Esophagus muscularis mucosa (tissue), 4 donors: ENCODE measurements at regions not wholly inside any gene's neighbourhood (a gene's known extent, or its start where the extent isn't known, plus 50 kb on each side); places are given as distances from the start of the nearest gene placed in this dataset.
A peak's percentile ranks its signal among the peaks of the same experiment; 100 is the strongest.

Source experiments
- DNase-seq: peaks from one replicate; pipeline ENCODE4 v3.0.0-alpha.2; 2017; ENCODE audit errors: extremely low spot score
- H3K27ac ChIP-seq, 4 donors: fragments of 200-600 bp; sonication (generic); replicated peaks in 1 of 4; 1 replicate in 3 of 4; 2 replicates in 1 of 4; pipeline ENCODE4 v1.5.1; 2016 to 2019; ENCODE audit warnings: mild to moderate bottlenecking in 1 of 4
- H3K27me3 ChIP-seq, 4 donors: fragments of 200-600 bp; sonication (generic); one replicate each; pipeline versions ENCODE4 v1.5.1 to v1.6.0; 2016 to 2019
- H3K36me3 ChIP-seq, 4 donors: fragments of 200-600 bp; sonication (generic); one replicate each; pipeline ENCODE4 v1.5.1; 2016 to 2019
- H3K4me1 ChIP-seq, 4 donors: fragments of 200-600 bp; sonication (generic); one replicate each; pipeline ENCODE4 v1.5.1; 2016 to 2019
- H3K4me3 ChIP-seq, 4 donors: fragments of 200-600 bp; sonication (generic); 1 replicate in 2 of 4; 2 replicates in 2 of 4; pipeline ENCODE4 v1.5.1; 2016 to 2019; ENCODE audit warnings: mild to moderate bottlenecking in 4 of 4, moderate library complexity in 1 of 4
- H3K9me3 ChIP-seq, 4 donors: fragments of 200-600 bp; sonication (generic); 1 replicate in 3 of 4; 2 replicates in 1 of 4; pipeline ENCODE4 v1.5.1; 2016 to 2019
- CTCF ChIP-seq, 3 experiments: fragments of 200-600 bp in 2 of 3; fragments of 450-650 bp in 1 of 3; sonication (generic) in 2 of 3; IDR thresholded peaks; one replicate each; pipeline ENCODE4 v1.5.1; 2017 to 2019; ENCODE audit warnings: antibody characterized with exemption in 3 of 3, mild to moderate bottlenecking in 2 of 3, moderate library complexity in 1 of 3
- EP300 ChIP-seq: sonication (generic); formaldehyde crosslinking; IDR thresholded peaks from one replicate; pipeline ENCODE4 v1.6.1; 2017; ENCODE audit warnings: antibody characterized with exemption
- POLR2A ChIP-seq: fragments of 450-650 bp; IDR thresholded peaks from one replicate; pipeline ENCODE4 v1.6.1; 2017; ENCODE audit warnings: antibody characterized with exemption, moderate library complexity, mild to moderate bottlenecking, low read depth
- POLR2AphosphoS5 ChIP-seq, 2 donors: sonication (generic); formaldehyde crosslinking; IDR thresholded peaks; one replicate each; pipeline ENCODE4 v1.6.1; 2017; ENCODE audit warnings: antibody characterized with exemption in 2 of 2
- WGBS: methylation state at CpG from one replicate; pipeline ENCODE4 v1.1.5; 2018; 5-methylcytosine and 5-hydroxymethylcytosine counted together
- intact Hi-C: fragments of 100-400 bp; cut with DNase I; formaldehyde crosslinking; loops from one replicate; pipeline ENCODE4 v1.15.1; 2023

DNA sequence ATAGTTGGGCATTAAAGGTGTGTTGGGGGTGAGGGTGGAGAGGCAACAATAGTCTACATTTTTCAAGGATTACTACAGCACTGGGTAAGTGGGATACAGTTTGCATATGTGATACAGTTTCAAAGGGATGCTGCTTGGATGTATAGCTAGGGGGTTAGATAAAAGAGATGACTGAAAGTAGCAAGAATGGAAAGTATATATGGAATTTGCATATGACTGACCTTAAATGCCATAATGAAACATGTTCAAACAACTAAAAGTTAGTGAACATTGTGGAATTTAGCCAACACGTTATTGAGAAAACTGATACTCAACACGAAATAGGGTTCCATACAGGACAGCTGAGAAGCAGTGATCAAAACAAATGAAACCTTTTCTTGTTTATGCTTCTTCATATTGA is 124.8 kb upstream of the CHRM3 start:
- no peaks in the 10 kb centered on the region for H3K4me1 ChIP-seq
- intact Hi-C loops: no loop called here
- 89% methylated on average over 2 of the region's 2 CpGs for WGBS
- DNase-seq: no peak
- no peaks in the 10 kb centered on the region for H3K27me3 ChIP-seq
- H3K9me3 ChIP-seq: peaks cover 0 to 7% (median 3%) of the 10 kb centered on the region in 4 donors
- no peaks in the 10 kb centered on the region for H3K36me3 ChIP-seq
- H3K4me3 ChIP-seq: no peak overlapping the region
- TF ChIP-seq CTCF (IDR thresholded peaks at IDR 0.05) (no peak), POLR2A (no peak), EP300 (no peak), POLR2AphosphoS5 (IDR thresholded peaks at IDR 0.05) (no peak)
- H3K27ac ChIP-seq: no peak overlapping the region

GRCh38 chr1:239260842-239261241 is 125.5 kb upstream of the CHRM3 start:
- Histone ChIP-seq H3K27me3 (no peaks in the 10 kb centered on the region), H3K27ac (no peak overlapping the region), H3K4me1 (no peaks in the 10 kb centered on the region), H3K36me3 (no peaks in the 10 kb centered on the region), H3K9me3 (peaks cover 0 to 7% (median 3%) of the 10 kb centered on the region in 4 donors), H3K4me3 (no peak overlapping the region)
- no peak for DNase-seq
- WGBS: 83% methylated on average over 4 of the region's 4 CpGs
- intact Hi-C loops: no loop called here
- TF ChIP-seq POLR2A: no peak
- no peak for TF ChIP-seq POLR2AphosphoS5 (IDR thresholded peaks at IDR 0.05)
- no peak for TF ChIP-seq CTCF (IDR thresholded peaks at IDR 0.05)
- TF ChIP-seq EP300: no peak

DNA sequence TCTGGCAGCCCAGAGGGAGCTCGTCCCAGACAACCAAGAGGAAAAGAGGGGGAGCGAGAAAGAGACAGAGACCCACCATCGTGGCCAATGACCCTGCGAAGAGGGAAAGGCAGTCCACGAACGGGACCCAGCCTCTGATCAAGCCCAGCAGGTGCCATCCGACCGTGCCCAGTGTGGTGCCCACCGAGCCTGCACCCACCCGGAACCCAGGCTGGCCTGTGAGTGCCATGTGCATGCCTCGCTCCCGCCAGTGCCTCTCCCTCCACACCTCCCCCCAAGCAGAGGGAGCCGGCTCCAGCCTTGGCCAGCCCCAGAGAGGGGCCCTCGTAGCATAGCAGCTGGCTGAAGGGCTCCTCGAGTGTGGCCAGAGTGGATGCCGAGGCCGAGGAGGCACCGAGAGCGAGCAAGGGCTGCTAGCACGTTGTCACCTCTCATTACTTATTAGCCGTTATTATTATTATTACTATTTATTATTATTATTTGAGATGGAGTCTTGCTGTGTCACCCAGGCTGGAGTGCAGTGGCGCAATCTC is 130.7 kb upstream of the CHRM3 start:
- Histone ChIP-seq H3K4me1 (no peaks in the 10 kb centered on the region), H3K27ac (no peak overlapping the region), H3K4me3 (no peak overlapping the region), H3K36me3 (no peaks in the 10 kb centered on the region), H3K27me3 (no peaks in the 10 kb centered on the region), H3K9me3 (peaks cover 0 to 7% (median 3%) of the 10 kb centered on the region in 4 donors)
- TF ChIP-seq POLR2A (no peak), POLR2AphosphoS5 (IDR thresholded peaks at IDR 0.05) (no peak), EP300 (no peak), CTCF (IDR thresholded peaks at IDR 0.05) (no peak)
- 92% methylated on average over 13 of the region's 22 CpGs for WGBS
- intact Hi-C loops: no loop called here
- no peak for DNase-seq

DNA sequence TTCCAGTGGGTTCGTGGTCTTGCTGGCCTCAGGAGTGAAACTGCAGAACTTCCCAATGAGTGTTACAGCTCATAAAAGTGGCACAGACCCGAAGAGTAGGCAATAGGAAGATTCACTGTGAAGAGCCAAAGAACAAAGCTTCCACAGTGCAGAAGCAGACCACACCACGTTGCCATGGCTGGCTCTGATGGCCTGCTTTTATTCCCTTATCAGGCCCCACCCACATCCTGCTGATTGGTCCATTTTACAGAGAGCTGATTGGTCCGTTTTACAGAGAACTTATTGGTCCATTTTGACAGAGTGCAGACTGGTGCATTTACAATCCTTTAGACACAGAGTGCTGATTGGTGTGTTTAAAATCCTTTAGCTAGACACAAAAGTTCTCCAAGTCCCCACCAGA is 131.4 kb upstream of the CHRM3 start:
- TF ChIP-seq POLR2AphosphoS5 (IDR thresholded peaks at IDR 0.05) (no peak), EP300 (no peak), CTCF (IDR thresholded peaks at IDR 0.05) (no peak), POLR2A (no peak)
- no peaks in the 10 kb centered on the region for H3K36me3 ChIP-seq
- no peak for DNase-seq
- H3K4me1 ChIP-seq: no peaks in the 10 kb centered on the region
- 79% methylated on average over 4 of the region's 4 CpGs for WGBS
- intact Hi-C loops: no loop called here
- H3K4me3 ChIP-seq: no peak overlapping the region
- H3K27me3 ChIP-seq: no peaks in the 10 kb centered on the region
- peaks cover 0 to 7% (median 3%) of the 10 kb centered on the region in 4 donors for H3K9me3 ChIP-seq
- no peak overlapping the region for H3K27ac ChIP-seq

- peak overlapping the region in 3 of 4 donors; percentile 30 to 43 (median 41) for H3K27ac ChIP-seq
- WGBS: 20% methylated on average over 3 of the region's 3 CpGs
- peaks cover 0 to 7% (median 3%) of the 10 kb centered on the region in 4 donors for H3K9me3 ChIP-seq
- TF ChIP-seq POLR2AphosphoS5 (IDR thresholded peaks at IDR 0.05): no peak
- no peak for TF ChIP-seq CTCF (IDR thresholded peaks at IDR 0.05)
- no peak for TF ChIP-seq EP300
- TF ChIP-seq POLR2A: no peak
- H3K36me3 ChIP-seq: no peaks in the 10 kb centered on the region
- H3K4me3 ChIP-seq: peak overlapping the region in 1 of 4 donors; percentile 15
- intact Hi-C loops: no loop called here
- no peaks in the 10 kb centered on the region for H3K27me3 ChIP-seq
- DNase-seq: no peak
- no peaks in the 10 kb centered on the region for H3K4me1 ChIP-seq
These were observed 133.3 kb upstream of the CHRM3 start for GRCh38 chr1:239253032-239253431.
